Right cardiac atrium (tissue), 5 donors: ENCODE measurements at regions not wholly inside any gene's neighbourhood (a gene's known extent, or its start where the extent isn't known, plus 50 kb on each side); places are given as distances from the start of the nearest gene placed in this dataset.
"Not testable (repeated sequence)": the region's sequence is repeated elsewhere in the genome, so short reads cannot be mapped to it uniquely, and the experiment has no call there.

Source experiments
- ATAC-seq, 2 donors: fragments of 200-7000 bp; cut with Tn5 transposase; one replicate each; pipeline versions ENCODE4 v1.8.0 to v1.9.1; 2020; ENCODE audit warnings: moderate library complexity in 2 of 2, mild to moderate bottlenecking in 1 of 2
- DNase-seq, 3 donors: peaks; one replicate each; pipeline ENCODE4 v3.0.0-alpha.2; 2020
- H3K27ac ChIP-seq: one replicate; pipeline ENCODE4 v1.5.1; 2013; ENCODE audit warnings: mild to moderate bottlenecking, low read length, control low read depth, moderate library complexity
- H3K27me3 ChIP-seq: one replicate; pipeline ENCODE4 v1.6.1; 2013; ENCODE audit not compliant: control insufficient read depth, insufficient read depth
- H3K4me1 ChIP-seq: one replicate; pipeline ENCODE4 v1.6.1; 2013; ENCODE audit warnings: low read length; ENCODE audit not compliant: control insufficient read depth, insufficient read depth
- H3K4me3 ChIP-seq: one replicate; pipeline ENCODE4 v1.5.1; 2013; ENCODE audit warnings: low read length, control low read depth
- H3K9me3 ChIP-seq: one replicate; pipeline ENCODE4 v1.6.1; 2013; ENCODE audit warnings: low read length; ENCODE audit not compliant: control insufficient read depth
- WGBS: extraction: QIAGEN DNeasy Blood & Tissue Kit; methylation state at CpG from one replicate; pipeline ENCODE4 v1.1.7; 2013; 5-methylcytosine and 5-hydroxymethylcytosine counted together
- intact Hi-C, 4 donors: fragments of 100-400 bp; cut with DNase I; formaldehyde crosslinking; loops; one replicate each; pipeline versions ENCODE4 v1.11.0 to v1.14.0; 2022 to 2023
- donor health status: healthy with polysubstance abuse.
- donor health status: DM: no; HTN: yes; CAD: no.
- donor health status: DM: no; HTN: no; CAD: no.
- donor health status: DM: no; HTN: yes; CAD: no; lungs with severe emphysema.
- donor health status: DM: yes; HTN: yes; CAD: no.

- intact Hi-C loops: no loop called here
- no peaks in the 10 kb centered on the region for H3K9me3 ChIP-seq
- H3K27ac ChIP-seq: no peak overlapping the region
- no peak overlapping the region for H3K4me3 ChIP-seq
- DNase-seq: no peak
- no peaks in the 10 kb centered on the region for H3K27me3 ChIP-seq
- H3K4me1 ChIP-seq: no peaks in the 10 kb centered on the region
- ATAC-seq: no peak
- WGBS: 77% methylated on average over 20 of the region's 20 CpGs
Measured at GRCh38 chr17:77038884-77039555, 101.7 kb upstream of the SEC14L1 start.

- ATAC-seq (no peak), DNase-seq (no peak)
- Histone ChIP-seq H3K4me3 (no peak overlapping the region), H3K4me1 (no peaks in the 10 kb centered on the region), H3K27me3 (no peaks in the 10 kb centered on the region), H3K9me3 (no peaks in the 10 kb centered on the region), H3K27ac (no peak overlapping the region)
- intact Hi-C loops: no loop called here
- 77% methylated on average over 11 of the region's 11 CpGs for WGBS
Measured at GRCh38 chr17:77042476-77043231, 98.1 kb upstream of the SEC14L1 start.

- Histone ChIP-seq H3K27ac (no peak overlapping the region), H3K27me3 (no peaks in the 10 kb centered on the region), H3K4me1 (no peaks in the 10 kb centered on the region), H3K9me3 (no peaks in the 10 kb centered on the region), H3K4me3 (no peak overlapping the region)
- no peak for ATAC-seq
- intact Hi-C loops: no loop called here
- no peak for DNase-seq
- 74% methylated on average over 7 of the region's 7 CpGs for WGBS
Measured at GRCh38 chr17:77045441-77046041, 95.2 kb upstream of the SEC14L1 start.

GRCh38 chr17:77049440-77049839, 91.3 kb upstream of the SEC14L1 start:
- intact Hi-C loops: no loop called here
- DNase-seq: no peak

GRCh38 chr17:77050901-77051300, 89.9 kb upstream of the SEC14L1 start:
- not testable (repeated sequence) for H3K27ac ChIP-seq, H3K27me3 ChIP-seq, DNase-seq, H3K4me1 ChIP-seq, ATAC-seq, H3K4me3 ChIP-seq, H3K9me3 ChIP-seq
- intact Hi-C loops: loop anchor here in 1 of 4 donors (5.0 kb wide), 1 partner anchor 184 kb away; the partner anchor contains the start of gene MGAT5B
- WGBS: 85% methylated on average over 14 of the region's 14 CpGs

More at GRCh38 chr17:77049440-77049839, 91.3 kb upstream of the SEC14L1 start:
- H3K27ac ChIP-seq: no peak overlapping the region
- H3K4me3 ChIP-seq: no peak overlapping the region
- H3K27me3 ChIP-seq: no peaks in the 10 kb centered on the region
- no peak for ATAC-seq
- H3K4me1 ChIP-seq: no peaks in the 10 kb centered on the region
- H3K9me3 ChIP-seq: no peaks in the 10 kb centered on the region
- 68% methylated on average over 12 of the region's 12 CpGs for WGBS

- 56% methylated on average over 10 of the region's 10 CpGs for WGBS
- ATAC-seq: no peak
- Histone ChIP-seq H3K4me1 (no peaks in the 10 kb centered on the region), H3K9me3 (no peaks in the 10 kb centered on the region), H3K4me3 (no peak overlapping the region), H3K27ac (no peak overlapping the region), H3K27me3 (no peaks in the 10 kb centered on the region)
- intact Hi-C loops: loop anchor here in 3 of 4 donors (2.0 to 5.0 kb wide), 2 partner anchors 186 to 188 kb away; partner anchors contain the start of gene MGAT5B (in 3 of the 3)
- no peak for DNase-seq
Measured at GRCh38 chr17:77054936-77055335, 85.8 kb upstream of the SEC14L1 start.

GRCh38 chr17:77055453-77055852, 85.3 kb upstream of the SEC14L1 start:
- no peak overlapping the region for H3K27ac ChIP-seq
- no peak for DNase-seq
- H3K9me3 ChIP-seq: no peaks in the 10 kb centered on the region
- no peak for ATAC-seq
- H3K27me3 ChIP-seq: no peaks in the 10 kb centered on the region
- intact Hi-C loops: loop anchor here in 2 of 4 donors (2.0 to 5.0 kb wide), 2 partner anchors 187 to 188 kb away; partner anchors contain the start of gene MGAT5B (in 2 of the 2)
- no peaks in the 10 kb centered on the region for H3K4me1 ChIP-seq
- H3K4me3 ChIP-seq: no peak overlapping the region
- WGBS: 83% methylated on average over 7 of the region's 7 CpGs

GRCh38 chr17:77058016-77058415, 82.8 kb upstream of the SEC14L1 start:
- H3K27me3 ChIP-seq: no peaks in the 10 kb centered on the region
- intact Hi-C loops: loop anchor here in 1 of 4 donors (5.0 kb wide), 1 partner anchor 191 kb away; the partner anchor contains the start of gene MGAT5B
- H3K27ac ChIP-seq: no peak overlapping the region
- H3K4me3 ChIP-seq: no peak overlapping the region
- ATAC-seq: no peak
- no peak for DNase-seq
- H3K4me1 ChIP-seq: no peaks in the 10 kb centered on the region
- WGBS: 54% methylated on average over 5 of the region's 5 CpGs
- no peaks in the 10 kb centered on the region for H3K9me3 ChIP-seq

- Histone ChIP-seq H3K4me3 (no peak overlapping the region), H3K9me3 (no peaks in the 10 kb centered on the region), H3K27ac (no peak overlapping the region), H3K4me1 (no peaks in the 10 kb centered on the region), H3K27me3 (no peaks in the 10 kb centered on the region)
- ATAC-seq (no peak), DNase-seq (no peak)
- 68% methylated on average over 10 of the region's 10 CpGs for WGBS
- intact Hi-C loops: no loop called here
Measured at GRCh38 chr17:77061669-77062068, 79.1 kb upstream of the SEC14L1 start.

- Histone ChIP-seq H3K27me3 (no peaks in the 10 kb centered on the region), H3K27ac (no peak overlapping the region), H3K4me3 (no peak overlapping the region), H3K4me1 (no peaks in the 10 kb centered on the region), H3K9me3 (no peaks in the 10 kb centered on the region)
- intact Hi-C loops: no loop called here
- 75% methylated on average over 5 of the region's 5 CpGs for WGBS
- no peak for DNase-seq
- no peak for ATAC-seq
Measured at GRCh38 chr17:77064598-77064997, 76.2 kb upstream of the SEC14L1 start.

- intact Hi-C loops: loop anchor here in 2 of 4 donors (2.0 to 5.0 kb wide), 2 partner anchors 197 to 199 kb away; partner anchors contain the start of gene MGAT5B (in 2 of the 2)
- no peaks in the 10 kb centered on the region for H3K4me1 ChIP-seq
- no peak for DNase-seq
- ATAC-seq: no peak
- WGBS: 83% methylated on average over 2 of the region's 2 CpGs
- no peaks in the 10 kb centered on the region for H3K9me3 ChIP-seq
- H3K27ac ChIP-seq: no peak overlapping the region
- H3K27me3 ChIP-seq: no peaks in the 10 kb centered on the region
- no peak overlapping the region for H3K4me3 ChIP-seq
Measured at GRCh38 chr17:77066165-77066564, 74.6 kb upstream of the SEC14L1 start.
